GM12878 (cell line): ENCODE measurements at regions not wholly inside any gene's neighbourhood (a gene's known extent, or its start where the extent isn't known, plus 50 kb on each side); places are given as distances from the start of the nearest gene placed in this dataset.

Source experiments
- ATAC-seq: fragments of 200-7000 bp; cut with Tn5 transposase; 3 replicates; pipeline ENCODE4 v1.9.1; 2020; ENCODE audit warnings: mild to moderate bottlenecking, moderate library complexity
- BruUV-seq: library from RNA; stranded (reverse); fragments of 400-500 nt; replicated peaks from 2 replicates; lab custom pipeline; 2021; lab: Mats Ljungman, UMichigan
- CTCF ChIA-PET: fragments of 300-600 bp; sonication (Branson Sonifier 250); formaldehyde crosslinking; extraction: SDS; loops from one replicate; lab custom pipeline; 2021; ENCODE audit warnings: inconsistent platforms; lab: Yijun Ruan, JAX
- POLR2A ChIA-PET: fragments of 350-600 bp; formaldehyde crosslinking; extraction: SDS; loops from one replicate; lab custom pipeline; 2021; ENCODE audit warnings: inconsistent platforms; lab: Charles Lee
- RAD21 ChIA-PET: fragments of 300-600 bp; sonication (Branson Sonifier 250); formaldehyde crosslinking; loops from one replicate; lab custom pipeline; 2023; ENCODE audit warnings: antibody characterized with exemption; ENCODE audit not compliant: unreplicated experiment; lab: Charles Lee
- SMC1A ChIA-PET: fragments of 300-600 bp; sonication (Branson Sonifier 250); formaldehyde crosslinking; loops from one replicate; lab custom pipeline; 2023; ENCODE audit not compliant: unreplicated experiment, uncharacterized antibody; lab: Charles Lee
- DNase-seq: peaks from one replicate; pipeline ENCODE4 v3.0.0-alpha.2; 2011; ENCODE audit warnings: low read depth, low spot score
- FAIRE-seq: peaks from 3 replicates; lab custom pipeline; 2011; peaks lifted over from hg19 to GRCh38; lab: Jason Lieb, UNC
- H2AFZ ChIP-seq: 2 replicates; pipeline ENCODE4 v1.6.0; 2011; ENCODE audit warnings: low read depth, low read length, control low read depth; ENCODE audit not compliant: control insufficient read depth
- H3K27ac ChIP-seq: 2 replicates; pipeline ENCODE4 v1.5.1; 2011; ENCODE audit warnings: control low read depth; ENCODE audit not compliant: control insufficient read depth, insufficient read depth
- H3K27me3 ChIP-seq, 2 experiments: replicated peaks in 1 of 2; 2 replicates each; pipeline versions ENCODE4 v1.6.0 to v1.6.1; 2011; ENCODE audit warnings: low read length in 1 of 2; ENCODE audit not compliant: control insufficient read depth in 2 of 2, insufficient read depth in 2 of 2
- H3K36me3 ChIP-seq, 2 experiments: 2 replicates each; pipeline ENCODE4 v1.5.1; 2011; ENCODE audit warnings: low read length in 1 of 2; ENCODE audit not compliant: control insufficient read depth in 2 of 2, insufficient read depth in 2 of 2
- H3K4me1 ChIP-seq: 2 replicates; pipeline ENCODE4 v1.6.1; 2011; ENCODE audit warnings: mild to moderate bottlenecking, low read length, moderate library complexity, mixed read lengths; ENCODE audit not compliant: control insufficient read depth, insufficient read depth
- H3K4me2 ChIP-seq: 2 replicates; pipeline ENCODE4 v1.6.0; 2011; ENCODE audit warnings: control low read depth; ENCODE audit not compliant: control insufficient read depth, insufficient read depth
- H3K4me3 ChIP-seq: fragments of 200-600 bp; sonication (generic); 2 replicates; pipeline ENCODE4 v1.5.1; 2016
- H3K79me2 ChIP-seq: 2 replicates; pipeline ENCODE4 v1.6.0; 2011; ENCODE audit warnings: low read length; ENCODE audit not compliant: control insufficient read depth, insufficient read depth
- H3K9ac ChIP-seq: 2 replicates; pipeline ENCODE4 v1.8.0; 2011; ENCODE audit warnings: low read length, control low read depth, mixed read lengths; ENCODE audit not compliant: control insufficient read depth, insufficient read depth
- H3K9me3 ChIP-seq: replicated peaks from 3 replicates; pipeline ENCODE4 v1.5.1; 2011; ENCODE audit warnings: mild to moderate bottlenecking, low read length; ENCODE audit not compliant: control insufficient read depth, insufficient read depth
- H4K20me1 ChIP-seq: 2 replicates; pipeline ENCODE4 v1.6.0; 2011; ENCODE audit not compliant: control insufficient read depth, insufficient read depth
- ATF2 ChIP-seq: IDR thresholded peaks from 2 replicates; pipeline ENCODE4 v1.6.1; 2012; ENCODE audit warnings: low read length, inconsistent platforms
- CBX5 ChIP-seq: sonication (generic); IDR thresholded peaks from 2 replicates; pipeline ENCODE4 v1.6.1; 2016; ENCODE audit warnings: low read depth, moderate library complexity, mild to moderate bottlenecking, inconsistent platforms
- HCFC1 ChIP-seq: fragments of 150-350 bp; IDR thresholded peaks from 2 replicates; pipeline ENCODE4 v1.6.1; 2014; ENCODE audit warnings: low read length
- JUND ChIP-seq: IDR thresholded peaks from 2 replicates; pipeline ENCODE4 v1.6.1; 2012; ENCODE audit warnings: low read depth, mild to moderate bottlenecking, low read length, improper control_type of control experiment, moderate library complexity
- LARP7 ChIP-seq: fragments of 450-650 bp; IDR thresholded peaks from 2 replicates; pipeline ENCODE4 v1.6.1; 2017; ENCODE audit warnings: mild to moderate bottlenecking
- NFXL1 ChIP-seq: fragments of 450-650 bp; IDR thresholded peaks from 2 replicates; pipeline ENCODE4 v1.6.1; 2017; ENCODE audit warnings: antibody characterized with exemption, mild to moderate bottlenecking, borderline replicate concordance
- POLR2AphosphoS2 ChIP-seq: IDR thresholded peaks from 2 replicates; pipeline ENCODE4 v1.6.1; 2011; ENCODE audit warnings: low read depth, mild to moderate bottlenecking, low read length, improper control_type of control experiment, moderate library complexity
- SRF ChIP-seq, 2 experiments: IDR thresholded peaks; 2 replicates each; pipeline ENCODE4 v1.6.1; 2011; ENCODE audit warnings: low read depth in 2 of 2, low read length in 2 of 2, mild to moderate bottlenecking in 1 of 2, moderate library complexity in 1 of 2
- STAT1 ChIP-seq: fragments of 450-650 bp; conservative IDR thresholded peaks from 2 replicates; pipeline ENCODE4 v1.6.1; 2014; ENCODE audit warnings: antibody characterized with exemption, mild to moderate bottlenecking
- ZNF274 ChIP-seq: IDR thresholded peaks from one replicate; pipeline ENCODE4 v1.8.0; 2011; ENCODE audit not compliant: insufficient read length, insufficient read depth
- ZZZ3 ChIP-seq: IDR thresholded peaks from 2 replicates; pipeline ENCODE4 v1.6.1; 2011; ENCODE audit warnings: low read depth; ENCODE audit not compliant: control insufficient read depth, insufficient read length
- WGBS: methylation state at CpG from one replicate; pipeline ENCODE4 v1.1.6; 2016; ENCODE audit warnings: low lambda C conversion rate; ENCODE audit not compliant: insufficient replicate concordance, insufficient coverage; ENCODE audit errors: missing lambda C conversion rate; 5-methylcytosine and 5-hydroxymethylcytosine counted together
- in situ Hi-C: fragments of 300-500 bp; cut with MboI; formaldehyde crosslinking; loops from 9 replicates; pipeline ENCODE4 v1.14.3; 2018; ENCODE audit warnings: mixed read lengths
- intact Hi-C: fragments of 100-400 bp; cut with micrococcal nuclease; formaldehyde crosslinking; loops from one replicate; pipeline ENCODE4 v1.14.2; 2022; ENCODE audit not compliant: unreplicated experiment

GRCh38 chr5:2442496-2443354 lies 308.8 kb downstream of the IRX2 start:
- ATAC-seq (no peak), DNase-seq (no peak), FAIRE-seq (no peak)
- ChIA-PET POLR2A (no interaction called here), RAD21 (no interaction called here), CTCF (no interaction called here), SMC1A (no interaction called here)
- Histone ChIP-seq H2AFZ (no peak overlapping the region), H3K4me2 (no peak overlapping the region), H4K20me1 (no peaks in the 10 kb centered on the region), H3K9ac (no peak overlapping the region), H3K79me2 (no peaks in the 10 kb centered on the region), H3K9me3 (no peaks in the 10 kb centered on the region; the same call in 2 of the 3 replicates), H3K4me3 (no peak overlapping the region), H3K27me3 (no peaks in the 10 kb centered on the region), H3K36me3 (no peaks in the 10 kb centered on the region), H3K27ac (no peak overlapping the region), H3K4me1 (no peaks in the 10 kb centered on the region)
- no TSS peak for BruUV-seq
- TF ChIP-seq STAT1 (no peak), SRF (IDR thresholded peaks at IDR 0.05; ENCODE audit: low read depth in 2 of 2, low read length in 2 of 2) (no peak), CBX5 (no peak), JUND (no peak), ATF2 (no peak), HCFC1 (no peak), LARP7 (no peak), NFXL1 (no peak), ZZZ3 (no peak), POLR2AphosphoS2 (no peak), ZNF274 (no peak)
- intact Hi-C loops (no loop called here), in situ Hi-C loops (no loop called here)
- 38% methylated on average over 31 of the region's 31 CpGs for WGBS
